GM06990 (cell line): ENCODE measurements at regions not wholly inside any gene's neighbourhood (a gene's known extent, or its start where the extent isn't known, plus 50 kb on each side); places are given as distances from the start of the nearest gene placed in this dataset.

Experiments used
- DNase-seq: peaks from one replicate; pipeline ENCODE4 v3.0.0-alpha.2; 2011; ENCODE audit not compliant: insufficient read length; ENCODE audit errors: extremely low read depth
- H3K27me3 ChIP-seq: replicated peaks from 2 replicates; pipeline ENCODE4 v1.6.0; 2011; ENCODE audit warnings: low read length; ENCODE audit not compliant: control insufficient read depth, insufficient read depth
- H3K36me3 ChIP-seq: 2 replicates; pipeline ENCODE4 v1.5.1; 2011; ENCODE audit warnings: low read length; ENCODE audit not compliant: control insufficient read depth, insufficient read depth
- H3K4me3 ChIP-seq: replicated peaks from 2 replicates; pipeline ENCODE4 v1.5.1; 2011; ENCODE audit warnings: low read depth, mild to moderate bottlenecking, control low read depth, low read length
- CTCF ChIP-seq: IDR thresholded peaks from 2 replicates; pipeline ENCODE4 v1.5.1; 2011; ENCODE audit warnings: low read length, control low read depth, mild to moderate bottlenecking, inconsistent platforms; ENCODE audit not compliant: insufficient read depth, poor library complexity, severe bottlenecking

GRCh38 chr5:73301208-73301901 is 128.4 kb downstream of the TMEM174 start:
- no peak for DNase-seq
- no peaks in the 10 kb centered on the region for H3K36me3 ChIP-seq
- H3K4me3 ChIP-seq = no peak overlapping the region
- H3K27me3 ChIP-seq = peaks cover 3% of the 10 kb centered on the region
- no peak for TF ChIP-seq CTCF

GRCh38 chr5:73300337-73301207 is 127.6 kb downstream of the TMEM174 start:
- TF ChIP-seq CTCF = no peak
- no peak for DNase-seq
- no peak overlapping the region for H3K4me3 ChIP-seq
- peaks cover 3% of the 10 kb centered on the region for H3K27me3 ChIP-seq
- no peaks in the 10 kb centered on the region for H3K36me3 ChIP-seq

- no peak for TF ChIP-seq CTCF
- no peaks in the 10 kb centered on the region for H3K36me3 ChIP-seq
- H3K27me3 ChIP-seq = peaks cover 3% of the 10 kb centered on the region
- H3K4me3 ChIP-seq = no peak overlapping the region
- no peak for DNase-seq
These were observed 126.8 kb downstream of the TMEM174 start for GRCh38 chr5:73299665-73300336.

- Histone ChIP-seq H3K27me3 (peaks cover 3% of the 10 kb centered on the region), H3K4me3 (no peak overlapping the region), H3K36me3 (no peaks in the 10 kb centered on the region)
- TF ChIP-seq CTCF = no peak
- DNase-seq = peak; percentile 26
These were observed 126.0 kb downstream of the TMEM174 start for GRCh38 chr5:73298772-73299630.

- no peak for TF ChIP-seq CTCF
- Histone ChIP-seq H3K27me3 (peaks cover 2% of the 10 kb centered on the region), H3K4me3 (no peak overlapping the region), H3K36me3 (no peaks in the 10 kb centered on the region)
- DNase-seq = no peak
These were observed 125.3 kb downstream of the TMEM174 start for GRCh38 chr5:73298251-73298771.
